Ureter (tissue), 1 donor: ENCODE measurements at regions not wholly inside any gene's neighbourhood (a gene's known extent, or its start where the extent isn't known, plus 50 kb on each side); places are given as distances from the start of the nearest gene placed in this dataset.

Experiments used
- DNase-seq: peaks from one replicate; pipeline ENCODE4 v3.0.0-alpha.2; 2020; ENCODE audit warnings: low spot score
- donor health status: DM: yes; HTN: yes; CAD: no.

GRCh38 chr10:108789336-108789735, 1134.0 kb downstream of the XPNPEP1 start:
- no peak for DNase-seq

GRCh38 chr10:108788891-108789290, 1134.4 kb downstream of the XPNPEP1 start:
- no peak for DNase-seq

GRCh38 chr10:108787932-108788331, 1135.4 kb downstream of the XPNPEP1 start:
- no peak for DNase-seq

GRCh38 chr10:108785011-108785410, 1138.3 kb downstream of the XPNPEP1 start:
- no peak for DNase-seq

GRCh38 chr10:108784534-108784933, 1138.8 kb downstream of the XPNPEP1 start:
- no peak for DNase-seq

GRCh38 chr10:108783897-108784296, 1139.4 kb downstream of the XPNPEP1 start:
- no peak for DNase-seq

- no peak for DNase-seq
Observed at GRCh38 chr10:108782411-108782810, 1140.9 kb downstream of the XPNPEP1 start.

- DNase-seq, result no peak
Observed at GRCh38 chr10:108779501-108779900, 1143.8 kb downstream of the XPNPEP1 start.

- DNase-seq, result no peak
Observed at GRCh38 chr10:108775911-108776475, 1147.3 kb downstream of the XPNPEP1 start.

GRCh38 chr10:108771106-108771505, 1152.2 kb downstream of the XPNPEP1 start:
- no peak for DNase-seq

GRCh38 chr10:108765794-108766193, 1157.5 kb downstream of the XPNPEP1 start:
- DNase-seq, result no peak

GRCh38 chr10:108757946-108758345, 1165.4 kb downstream of the XPNPEP1 start:
- no peak for DNase-seq

GRCh38 chr10:108755646-108756045, 1167.7 kb downstream of the XPNPEP1 start:
- no peak for DNase-seq

- DNase-seq, result no peak
Observed at GRCh38 chr10:108753326-108753725, 1170.0 kb downstream of the XPNPEP1 start.

GRCh38 chr10:108749042-108749441, 1174.3 kb downstream of the XPNPEP1 start:
- DNase-seq, result no peak

GRCh38 chr10:108736111-108736510, 1187.2 kb downstream of the XPNPEP1 start:
- DNase-seq, result no peak

GRCh38 chr10:108735380-108735779, 1187.9 kb downstream of the XPNPEP1 start:
- DNase-seq, result no peak

GRCh38 chr10:108721874-108722273, 1201.4 kb downstream of the XPNPEP1 start:
- no peak for DNase-seq

GRCh38 chr10:108716352-108716751, 1207.0 kb downstream of the XPNPEP1 start:
- DNase-seq, result no peak

GRCh38 chr10:108709927-108710722, 1213.2 kb downstream of the XPNPEP1 start:
- DNase-seq, result no peak

- no peak for DNase-seq
Observed at GRCh38 chr10:108708363-108708762, 1214.9 kb downstream of the XPNPEP1 start.

GRCh38 chr10:108696792-108697477, 1226.4 kb downstream of the XPNPEP1 start:
- DNase-seq, result no peak

GRCh38 chr10:108691126-108691525, 1232.2 kb downstream of the XPNPEP1 start:
- no peak for DNase-seq
